ENCODE measurements at regions not wholly inside any gene's neighbourhood (a gene's known extent, or its start where the extent isn't known, plus 50 kb on each side); places are given as distances from the start of the nearest gene placed in this dataset.
"Not testable (repeated sequence)": the region's sequence is repeated elsewhere in the genome, so short reads cannot be mapped to it uniquely, and the experiment has no call there.

DNA sequence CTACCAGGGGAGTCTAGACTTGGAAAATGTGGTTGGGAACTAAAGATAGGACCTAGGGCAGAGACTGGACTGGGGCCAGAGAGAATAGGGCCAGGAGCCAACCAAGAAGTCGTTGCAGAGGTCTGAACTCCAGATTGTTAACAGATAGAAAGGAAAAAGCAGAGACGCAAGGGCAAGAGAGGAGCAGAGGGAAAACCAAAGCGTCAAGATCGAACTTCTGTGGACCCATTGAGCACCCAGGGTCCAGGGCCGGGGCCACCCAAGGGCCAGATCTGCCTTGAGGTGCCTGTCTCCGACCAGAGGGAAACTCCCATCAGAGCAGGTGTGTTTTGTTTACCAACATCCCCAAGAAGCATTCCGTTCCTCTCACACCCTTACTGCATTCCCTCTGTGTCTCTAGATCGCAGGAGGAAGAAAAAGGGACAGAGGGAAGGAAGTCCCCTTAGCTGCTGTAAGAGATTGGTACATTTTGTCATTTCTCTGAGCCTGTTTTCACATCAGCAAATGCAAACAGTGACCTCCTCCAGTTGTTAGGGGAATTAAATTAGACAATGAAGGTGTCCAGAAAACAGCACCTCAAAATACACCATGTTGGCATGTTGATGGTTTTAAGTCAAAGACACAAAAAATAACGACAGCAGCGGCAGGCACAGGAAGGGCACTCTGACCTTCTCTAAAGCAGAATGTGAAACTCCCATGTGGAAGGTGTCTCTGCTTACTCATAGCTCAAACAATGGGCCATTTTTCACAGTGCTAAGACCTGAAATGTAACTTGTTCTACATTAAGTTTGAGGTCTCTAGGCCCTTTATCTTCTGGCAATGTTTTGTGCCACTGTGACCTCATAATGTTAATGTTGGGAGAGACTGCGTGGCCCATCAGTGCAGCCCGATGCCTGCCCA is 105.8 kb upstream of the RAB4A start:
- DNase-seq = no peak

DNA sequence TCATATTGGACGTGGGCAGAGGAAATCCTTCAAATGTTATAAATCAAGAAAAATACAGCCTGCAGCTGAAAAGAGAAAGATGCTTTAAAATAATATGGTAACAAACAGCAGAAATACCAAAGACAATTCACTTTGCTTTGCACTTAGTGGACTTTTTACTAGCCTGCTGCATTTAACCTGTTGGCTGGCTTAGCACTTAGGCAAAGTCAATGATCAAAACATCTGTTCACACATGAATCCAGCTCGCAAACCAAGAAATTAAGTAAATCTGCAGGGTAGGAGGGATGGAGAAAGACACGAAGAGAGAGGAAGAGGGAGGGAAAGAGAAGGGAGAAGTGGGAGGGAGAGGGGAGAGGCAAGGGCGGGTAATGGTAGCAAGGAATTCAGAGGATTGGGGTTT is 103.6 kb upstream of the RAB4A start:
- no peak for DNase-seq

GRCh38 chr1:229169399-229169798 is 101.5 kb upstream of the RAB4A start:
- no peak for DNase-seq

DNA sequence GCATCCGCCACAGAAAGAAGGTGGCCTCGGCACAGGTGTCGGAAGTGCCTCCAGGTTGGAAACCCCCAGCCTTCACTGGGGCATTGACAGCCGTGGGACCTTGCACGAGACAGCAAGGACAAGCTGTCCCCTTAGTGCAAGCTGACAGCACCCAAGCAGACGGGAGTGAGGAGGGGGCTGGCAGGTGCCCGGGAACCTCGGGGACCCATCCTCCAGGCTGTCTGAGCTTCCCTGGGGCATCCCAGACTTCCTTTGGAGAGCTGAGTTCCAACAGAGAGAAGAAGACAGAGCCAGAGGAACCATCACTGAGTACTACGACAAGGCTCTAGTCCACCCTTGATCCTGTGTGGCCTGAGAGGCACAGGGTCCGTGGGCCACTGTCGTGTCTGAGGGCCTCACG is 100.6 kb upstream of the RAB4A start:
- no peak for DNase-seq

DNA sequence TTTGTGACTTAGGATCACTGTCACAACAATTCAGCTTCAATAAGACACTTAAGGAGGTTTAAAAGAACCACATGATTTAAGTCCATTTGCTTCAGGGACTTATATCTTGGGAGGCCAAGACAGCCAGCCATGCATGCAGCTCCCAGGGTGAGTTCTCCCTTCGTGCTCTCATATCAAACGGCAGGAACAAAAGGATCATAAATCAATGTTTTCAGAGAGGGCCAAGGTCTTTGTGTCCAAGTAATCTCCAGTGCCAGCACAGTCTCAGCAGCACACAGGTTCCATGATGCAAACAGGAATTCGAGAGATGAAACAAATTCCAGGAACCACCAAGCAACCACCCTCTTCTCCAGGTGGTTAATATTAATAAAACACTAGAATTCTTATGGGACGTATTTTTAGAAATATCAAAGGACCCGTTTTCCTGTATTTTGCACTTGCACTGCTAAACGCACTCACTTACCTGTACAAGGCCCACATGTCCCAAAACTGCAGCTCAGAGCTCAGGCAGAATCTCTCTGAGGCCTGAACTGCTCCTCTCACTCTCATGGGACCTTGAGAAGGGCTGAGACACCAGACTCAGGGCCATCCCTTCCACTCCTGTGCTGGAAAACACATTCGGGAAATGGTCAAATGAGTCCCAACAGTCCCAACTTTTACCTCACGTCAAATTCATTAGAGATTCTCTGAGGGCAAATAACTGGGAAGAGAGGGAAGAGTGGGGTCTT is 100.0 kb upstream of the RAB4A start:
- no peak for DNase-seq

GRCh38 chr1:229171934-229172333 is 99.0 kb upstream of the RAB4A start:
- no peak for DNase-seq

DNA sequence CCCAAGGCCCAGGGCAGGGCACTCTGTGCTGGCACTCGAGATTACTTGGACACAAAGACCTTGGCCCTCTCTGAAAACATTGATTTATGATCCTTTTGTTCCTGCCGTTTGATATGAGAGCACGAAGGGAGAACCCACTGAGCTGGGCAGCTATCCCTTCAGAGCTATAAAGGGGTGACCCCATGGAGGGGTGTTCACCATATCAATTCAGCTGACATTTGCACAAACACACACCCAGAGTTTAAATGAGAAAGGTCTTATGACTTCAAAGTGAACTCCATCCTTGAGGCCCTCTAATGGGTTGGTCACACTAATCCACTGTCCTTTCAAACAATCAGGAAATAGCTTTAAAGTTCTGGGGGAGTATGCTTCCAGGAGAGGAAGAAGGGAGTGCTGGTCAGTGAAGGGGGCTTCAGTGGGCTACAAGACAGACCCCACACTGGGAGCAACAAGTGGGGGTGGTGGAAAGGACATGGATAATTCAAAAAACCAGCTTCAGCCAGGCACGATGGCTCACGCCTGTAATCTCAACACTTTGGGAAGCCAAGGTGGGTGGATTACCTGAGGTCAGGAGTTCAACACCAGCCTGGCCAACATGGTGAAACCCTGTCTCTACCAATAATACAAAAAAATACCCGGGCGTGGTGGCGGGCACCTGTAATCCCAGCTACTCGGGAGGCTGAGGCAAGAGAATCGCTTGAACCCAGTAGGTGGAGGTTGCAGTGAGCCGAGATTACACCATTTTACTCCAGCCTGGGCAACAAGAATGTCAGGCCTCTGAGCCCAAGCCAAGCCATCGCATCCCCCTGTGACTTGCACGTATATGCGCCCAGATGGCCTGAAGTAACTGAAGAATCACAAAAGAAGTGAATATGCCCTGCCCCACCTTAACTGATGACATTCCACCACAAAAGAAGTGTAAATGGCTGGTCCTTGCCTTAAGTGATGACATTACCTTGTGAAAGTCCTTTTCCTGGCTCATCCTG is 97.1 kb upstream of the RAB4A start:
- not testable (repeated sequence) for DNase-seq

- DNase-seq = not testable (repeated sequence)
Measured at GRCh38 chr1:229175297-229175696, 95.6 kb upstream of the RAB4A start.

DNA sequence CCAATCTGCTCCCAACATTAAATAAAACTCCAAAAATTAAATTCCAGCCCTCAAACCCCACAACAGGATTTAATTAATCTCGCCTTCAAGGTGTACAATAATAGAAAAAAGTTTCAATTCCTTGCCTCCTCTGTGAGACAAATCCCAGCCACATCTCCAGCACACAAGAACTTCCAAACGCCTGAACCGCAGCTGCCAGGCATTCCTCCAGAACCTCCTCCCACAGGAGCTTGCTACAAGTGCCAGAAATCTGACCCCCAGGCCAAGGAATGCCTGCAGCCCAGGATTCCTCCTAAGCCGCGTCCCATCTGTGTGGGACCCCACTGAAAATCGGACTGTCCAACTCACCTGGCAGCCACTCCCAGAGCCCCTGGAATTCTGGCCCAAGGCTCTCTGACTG is 94.5 kb upstream of the RAB4A start:
- DNase-seq = not testable (repeated sequence)

- DNase-seq = no peak
Measured at GRCh38 chr1:229180161-229180560, 90.8 kb upstream of the RAB4A start.

DNA sequence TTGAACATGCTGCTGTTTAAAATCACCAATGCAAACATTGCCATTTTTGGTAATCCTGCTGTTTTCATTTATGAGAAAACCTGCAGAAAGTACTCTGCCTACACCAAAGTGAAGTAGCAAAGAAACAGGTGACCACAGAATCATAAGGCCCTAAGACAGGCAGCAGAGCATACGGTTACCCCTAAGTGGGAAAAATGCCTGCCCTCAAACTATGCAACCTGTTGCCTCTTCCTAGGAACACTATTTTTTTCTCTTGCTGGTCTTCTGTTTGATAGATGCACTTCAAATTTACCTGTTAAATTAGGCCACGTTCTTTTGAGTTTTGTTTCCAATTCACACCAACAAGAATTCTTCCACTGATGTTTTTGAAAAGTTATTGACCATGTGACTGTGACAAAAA is 89.5 kb upstream of the RAB4A start:
- no peak for DNase-seq

DNA sequence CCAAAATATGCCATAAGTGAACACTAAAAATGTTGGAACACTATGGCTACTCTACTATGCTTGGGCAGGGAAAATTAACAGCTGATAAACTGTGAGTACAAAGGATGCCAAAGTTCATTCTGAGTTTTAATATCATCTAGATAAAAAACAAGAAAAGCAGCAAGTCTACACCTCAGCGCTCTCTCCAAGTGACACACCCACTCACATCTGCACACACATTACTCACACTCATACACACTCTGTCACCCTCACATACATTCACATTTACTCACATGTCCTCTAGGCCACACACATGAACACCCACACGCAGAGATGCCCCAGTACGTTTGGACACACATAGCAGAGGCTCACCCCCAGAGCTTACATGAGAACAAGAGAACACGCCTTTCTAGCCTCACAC is 87.3 kb upstream of the RAB4A start:
- DNase-seq = no peak

DNA sequence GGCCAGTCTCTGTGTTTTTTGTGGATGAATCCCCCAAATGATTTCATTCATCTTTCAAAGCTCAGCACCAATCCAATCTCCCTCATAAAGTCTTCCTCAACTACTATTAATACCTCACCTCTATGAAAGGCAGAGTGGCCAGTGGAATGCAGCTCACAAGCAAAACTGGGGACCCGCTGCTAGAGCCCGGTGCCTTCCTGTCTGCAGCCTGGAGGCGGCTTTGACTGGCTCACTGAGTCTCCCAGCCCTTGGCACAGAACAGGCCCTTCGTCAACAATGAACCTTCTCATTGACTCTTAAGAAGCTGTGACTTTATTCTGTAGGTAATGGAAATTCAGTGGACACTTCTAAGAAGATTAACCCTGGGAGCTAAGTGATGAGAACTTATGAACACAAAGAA is 86.8 kb upstream of the RAB4A start:
- no peak for DNase-seq

DNA sequence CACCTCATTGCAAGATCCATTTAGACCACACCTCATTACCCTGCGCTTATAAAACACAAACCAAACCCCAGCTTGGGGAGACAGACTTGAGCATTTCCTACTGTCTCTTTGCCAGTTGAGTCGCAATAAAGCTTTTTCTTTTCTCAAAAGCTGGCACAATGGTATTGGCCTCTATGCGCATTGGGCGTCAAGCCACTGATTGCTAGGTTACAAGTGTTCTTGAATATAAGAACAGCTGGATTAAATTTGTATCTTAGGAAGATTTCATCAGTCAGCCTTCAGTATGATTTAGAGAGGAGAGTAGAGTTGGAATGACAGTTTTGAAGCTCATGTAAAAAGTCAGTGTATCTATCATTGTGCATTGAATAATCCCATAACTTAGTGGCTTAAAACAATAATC is 84.9 kb upstream of the RAB4A start:
- DNase-seq = no peak

- DNase-seq = no peak
Measured at GRCh38 chr1:229186373-229187056, 84.4 kb upstream of the RAB4A start.

DNA sequence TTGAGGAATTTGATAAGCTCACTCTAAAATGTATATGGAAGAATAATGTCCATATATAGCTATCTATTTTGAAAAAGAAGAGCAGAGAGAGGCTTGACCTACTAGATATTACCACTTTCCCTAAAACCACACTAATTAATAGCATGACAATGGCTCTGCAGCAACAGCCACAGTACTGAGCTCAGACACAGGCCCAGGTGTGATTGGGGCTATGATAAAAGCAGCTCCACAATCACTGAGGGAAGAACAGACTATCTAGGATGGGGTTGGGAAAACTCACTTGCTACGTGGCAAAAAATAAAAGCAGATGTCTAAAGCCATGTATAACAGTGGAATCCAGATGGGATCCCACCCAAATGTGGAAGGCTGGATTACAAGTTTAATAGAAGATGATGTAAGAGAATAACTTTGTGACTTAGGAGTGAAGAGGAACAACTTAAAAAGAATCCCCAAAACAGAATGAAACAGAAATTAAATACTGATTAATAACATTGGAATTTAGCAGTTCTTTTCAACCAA is 80.8 kb upstream of the RAB4A start:
- DNase-seq = no peak

DNA sequence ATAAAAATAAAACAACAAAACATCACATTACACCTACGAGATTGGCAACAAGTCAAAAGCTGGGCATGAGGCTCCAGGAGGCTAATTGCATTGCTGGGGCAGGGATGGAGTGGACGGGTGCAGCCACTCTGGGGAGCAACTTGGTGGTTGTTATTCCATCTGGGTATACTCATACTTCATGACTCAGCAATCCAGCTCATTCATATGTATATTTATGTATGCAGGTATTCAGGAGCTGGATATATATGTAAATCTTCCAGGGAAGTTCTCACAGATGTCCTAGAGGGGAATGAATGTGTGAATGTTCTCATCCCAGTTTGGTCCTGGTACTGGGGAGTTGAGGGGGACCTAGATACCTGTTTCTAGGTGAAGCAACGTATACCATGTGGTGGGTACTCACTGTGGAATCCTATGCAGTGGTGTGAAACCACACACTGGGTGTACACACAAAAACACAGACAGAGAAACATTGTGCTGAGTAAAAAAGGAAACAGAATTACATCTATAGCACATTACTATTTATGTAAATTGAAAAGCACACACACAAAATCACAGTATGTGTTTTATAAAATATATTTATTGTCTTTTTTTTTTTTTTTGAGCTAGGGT is 79.7 kb upstream of the RAB4A start:
- no peak for DNase-seq

DNA sequence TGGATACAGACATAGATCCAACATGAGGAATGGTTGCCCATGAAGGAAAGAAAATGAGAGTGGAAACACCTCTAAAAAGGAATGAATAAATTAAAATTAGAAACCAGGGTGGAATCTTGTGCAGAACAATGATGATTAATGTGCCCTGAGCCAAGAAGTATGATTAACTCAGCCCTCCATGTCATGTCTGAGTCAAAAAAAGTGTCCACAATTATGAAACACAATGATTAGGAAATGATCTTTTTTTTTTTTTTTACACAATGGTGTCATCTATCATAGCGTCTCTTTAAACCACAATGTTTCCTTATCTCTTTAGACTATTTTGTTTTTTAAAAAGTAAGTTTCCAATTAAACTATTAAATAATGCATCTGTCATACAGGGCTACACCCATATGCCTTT is 78.9 kb upstream of the RAB4A start:
- DNase-seq = no peak

DNA sequence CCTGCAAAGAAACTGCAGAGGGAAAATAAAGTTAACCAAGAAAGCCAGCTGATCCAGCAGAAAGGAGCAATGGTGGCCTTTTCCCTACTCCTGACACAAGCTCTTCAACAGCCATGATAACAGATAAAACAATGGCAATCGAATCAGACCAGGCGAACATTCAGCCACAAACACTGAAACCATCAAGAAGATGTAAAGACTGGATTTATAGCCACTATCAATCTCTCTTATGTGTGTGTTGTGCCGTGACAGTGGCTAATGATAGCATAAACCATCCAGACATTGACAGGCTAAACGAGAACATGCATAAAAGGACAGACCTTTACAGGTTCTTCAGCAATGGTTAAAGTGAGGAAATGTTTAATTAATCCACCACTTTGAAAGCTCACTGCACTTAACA is 78.1 kb upstream of the RAB4A start:
- no peak for DNase-seq

GRCh38 chr1:229194096-229194495 is 76.8 kb upstream of the RAB4A start:
- DNase-seq = no peak

DNA sequence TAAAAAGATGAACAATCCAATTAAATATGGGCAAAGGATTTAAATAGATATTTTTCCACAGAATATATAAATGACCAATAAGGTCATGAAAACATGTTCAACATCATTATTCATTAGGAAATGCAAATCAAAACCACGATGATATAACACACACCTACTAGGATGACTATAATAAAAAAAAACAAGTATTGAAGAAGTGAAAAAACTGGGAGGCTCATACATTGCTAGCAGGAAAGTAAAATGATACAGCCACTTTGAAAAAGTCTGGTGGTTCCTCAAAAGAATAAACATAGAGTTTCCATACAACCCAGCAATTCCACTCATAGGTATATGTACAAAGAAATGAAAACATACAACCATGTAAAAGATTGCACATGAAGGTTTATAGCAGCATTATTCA is 75.7 kb upstream of the RAB4A start:
- no peak for DNase-seq

Data from NCI-H446 (cell line).